Hematopoietic multipotent progenitor cell treated with erythropoietin and hydrocortisone succinate and interleukin-3 and kit ligand, for 4 days (in vitro differentiated cells): ENCODE measurements at regions not wholly inside any gene's neighbourhood (a gene's known extent, or its start where the extent isn't known, plus 50 kb on each side); places are given as distances from the start of the nearest gene placed in this dataset.
A peak's percentile ranks its signal among the peaks of the same experiment; 100 is the strongest.

ENCODE experiments used
- DNase-seq: peaks from one replicate; pipeline ENCODE4 v3.0.0-alpha.2; 2015

DNA sequence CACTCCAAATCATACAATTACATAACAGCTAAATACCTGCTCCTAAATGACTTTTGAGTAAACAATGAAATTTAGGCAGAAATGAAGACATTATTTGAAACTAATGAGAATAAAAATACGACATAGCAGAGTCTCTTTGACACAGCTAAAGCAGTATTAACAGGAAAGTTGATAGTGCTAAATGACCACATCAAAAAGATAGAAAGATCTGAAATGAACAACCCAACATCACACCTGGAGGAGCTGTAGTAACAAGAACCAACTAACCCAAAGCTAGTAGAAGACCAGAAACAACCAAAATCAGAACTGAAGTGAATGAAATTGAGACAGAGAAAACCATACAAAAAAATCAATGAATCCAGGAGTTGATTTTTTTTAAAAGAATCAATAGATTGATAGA lies 257.8 kb downstream of the ARAP2 start:
- DNase-seq, result no peak

DNA sequence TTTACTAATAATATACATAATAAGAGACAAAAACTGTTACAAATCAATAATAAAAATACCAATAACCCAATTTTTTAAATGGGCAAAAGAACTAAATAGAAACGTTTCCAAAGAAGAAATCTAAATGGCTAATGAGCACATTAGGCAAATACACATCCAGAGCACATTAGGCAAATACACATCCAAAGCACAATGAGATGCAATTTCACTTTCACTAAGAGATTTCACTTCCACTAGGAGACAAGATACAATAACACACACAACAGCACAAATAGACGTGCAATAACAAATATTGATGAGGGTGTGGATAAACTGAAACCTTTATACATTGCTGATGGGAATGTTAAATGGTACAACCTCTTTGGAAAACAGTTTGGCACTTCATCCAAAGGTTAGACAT lies 250.7 kb downstream of the ARAP2 start:
- no peak for DNase-seq

DNA sequence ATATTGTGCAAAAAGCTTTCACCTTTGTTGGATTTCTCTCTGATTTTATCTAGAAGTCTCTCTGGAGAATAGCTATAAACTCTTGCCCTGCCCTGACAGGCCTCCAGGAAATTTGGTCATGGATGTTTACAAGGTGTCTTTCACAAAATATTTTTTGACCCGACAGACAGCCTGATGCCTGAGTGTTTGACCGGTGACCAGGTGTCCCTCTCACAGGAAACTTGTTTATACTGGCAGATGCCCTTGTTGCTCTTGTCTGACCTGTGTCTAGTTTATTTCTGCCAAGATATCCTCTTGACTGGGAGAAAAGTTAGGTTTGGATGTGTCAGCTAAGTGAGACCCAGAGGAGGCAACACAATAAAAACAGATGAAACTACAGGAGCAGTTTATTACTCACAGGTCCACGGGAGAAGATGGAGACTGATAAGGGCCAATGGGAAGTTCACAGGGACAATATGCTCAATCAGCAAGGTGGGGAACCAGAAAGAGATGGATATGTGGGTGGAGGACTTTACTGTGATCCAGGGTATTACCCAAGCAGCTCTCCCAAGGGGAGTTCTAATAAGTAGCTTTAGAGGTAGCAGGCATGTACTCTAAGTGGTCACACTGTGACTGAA lies 243.3 kb downstream of the ARAP2 start:
- no peak for DNase-seq

DNA sequence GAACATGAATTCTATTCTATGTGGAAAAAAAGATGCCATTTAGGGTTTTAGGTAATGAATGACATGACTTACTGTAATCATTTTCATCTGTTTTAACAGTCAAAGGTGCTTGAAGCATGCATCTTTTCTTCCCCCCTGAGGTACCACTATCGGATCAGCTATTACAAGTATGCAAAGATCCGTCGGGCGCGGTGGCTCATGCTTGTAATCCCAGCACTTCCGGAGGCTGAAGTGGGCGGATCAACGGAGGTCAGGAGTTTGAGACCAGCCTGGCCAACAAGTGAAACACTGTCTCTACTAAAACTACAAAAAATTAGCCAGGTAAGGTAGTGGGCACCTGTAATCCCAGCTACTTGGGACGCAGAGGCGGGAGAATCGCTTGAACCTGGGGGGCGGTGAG lies 241.3 kb downstream of the ARAP2 start:
- DNase-seq, result no peak

DNA sequence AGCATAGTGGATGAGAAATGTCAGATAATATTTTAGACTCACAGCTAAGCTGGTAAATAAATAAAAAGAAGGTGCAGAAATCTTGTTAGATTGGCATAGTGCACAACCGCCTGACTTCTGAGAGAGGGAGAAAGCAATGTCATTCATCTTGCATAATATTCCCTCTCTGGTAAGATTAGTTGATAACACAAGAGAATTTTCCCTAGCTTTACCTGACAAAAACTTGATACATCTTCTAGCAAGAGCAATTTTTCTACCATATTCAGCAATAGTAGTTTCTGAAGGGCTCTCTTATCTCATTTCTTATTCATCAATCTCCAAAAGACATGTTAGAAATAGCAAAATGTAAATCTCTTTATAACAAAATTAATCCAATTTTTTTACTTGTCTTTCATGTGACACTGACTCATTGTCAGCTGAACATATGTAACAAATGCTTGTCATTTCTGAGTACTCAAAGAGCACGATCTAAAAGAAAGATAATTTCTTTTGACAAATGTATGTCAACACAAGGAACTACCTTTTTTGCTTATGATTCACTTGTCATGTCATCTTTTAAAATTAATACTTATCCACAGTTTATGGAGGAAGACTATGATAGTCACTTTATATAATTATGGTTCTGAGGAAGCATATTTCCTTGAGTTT lies 240.0 kb downstream of the ARAP2 start:
- peak; percentile 2 for DNase-seq

DNA sequence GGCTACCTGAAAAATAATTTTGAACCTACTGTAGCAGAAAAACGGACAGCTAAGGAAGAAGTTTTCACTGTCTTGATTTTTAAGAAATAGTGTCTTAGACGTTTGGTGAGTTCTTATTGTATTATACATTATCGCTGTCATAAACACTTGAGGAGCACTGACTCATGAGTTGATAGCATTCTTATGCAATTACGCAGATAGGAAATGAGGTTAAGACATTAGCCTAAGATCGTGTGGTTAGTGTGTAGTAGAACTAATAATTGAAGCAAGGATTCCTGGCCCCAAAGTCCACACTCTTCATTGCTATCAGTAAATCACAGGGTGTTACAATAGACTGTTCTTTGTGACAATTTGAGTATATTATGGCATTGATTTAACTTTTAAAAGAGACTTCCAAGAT lies 238.1 kb downstream of the ARAP2 start:
- peak; percentile 1 for DNase-seq

DNA sequence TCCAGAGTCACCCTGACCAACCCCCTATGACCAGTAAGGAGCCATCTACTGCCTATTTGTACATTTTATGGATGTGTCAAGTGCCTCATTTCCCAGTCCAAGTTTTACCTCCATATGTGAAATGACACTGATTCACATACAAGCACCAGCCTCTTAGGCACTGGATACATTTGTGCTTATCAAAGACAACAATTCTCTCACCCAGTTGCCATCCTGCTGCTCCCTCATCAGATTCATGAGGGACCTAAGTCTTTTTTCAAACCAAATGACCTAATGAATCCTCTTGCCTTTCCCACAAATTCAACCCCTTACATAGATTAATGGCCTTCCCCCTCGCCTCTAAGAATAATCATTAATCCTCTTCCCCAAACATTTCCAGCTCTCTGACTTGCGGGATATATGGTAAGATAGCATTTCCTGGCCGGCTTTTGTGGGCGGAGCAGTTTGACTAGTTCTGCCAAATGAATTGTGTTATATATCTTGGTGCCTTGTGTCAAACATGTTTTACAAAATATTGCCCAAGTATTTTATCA lies 233.9 kb downstream of the ARAP2 start:
- no peak for DNase-seq

DNA sequence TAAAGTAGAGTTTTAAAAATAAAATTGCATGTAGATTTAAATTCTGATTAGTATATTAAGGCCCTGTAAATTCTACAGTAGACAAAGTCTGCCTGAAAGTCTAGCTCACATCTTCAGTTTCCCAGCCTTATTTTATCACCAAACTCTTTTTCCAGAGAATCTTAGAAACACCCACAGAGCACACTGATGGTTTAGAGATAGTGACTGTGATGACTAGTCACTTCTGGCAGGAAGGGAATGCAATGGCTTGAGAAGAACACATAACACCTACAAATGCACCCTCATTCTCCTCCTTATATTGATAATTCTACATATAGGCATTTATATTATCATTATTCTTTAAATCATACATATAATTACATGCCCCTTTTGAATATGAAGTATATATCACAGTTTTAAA lies 232.9 kb downstream of the ARAP2 start:
- DNase-seq, result no peak

DNA sequence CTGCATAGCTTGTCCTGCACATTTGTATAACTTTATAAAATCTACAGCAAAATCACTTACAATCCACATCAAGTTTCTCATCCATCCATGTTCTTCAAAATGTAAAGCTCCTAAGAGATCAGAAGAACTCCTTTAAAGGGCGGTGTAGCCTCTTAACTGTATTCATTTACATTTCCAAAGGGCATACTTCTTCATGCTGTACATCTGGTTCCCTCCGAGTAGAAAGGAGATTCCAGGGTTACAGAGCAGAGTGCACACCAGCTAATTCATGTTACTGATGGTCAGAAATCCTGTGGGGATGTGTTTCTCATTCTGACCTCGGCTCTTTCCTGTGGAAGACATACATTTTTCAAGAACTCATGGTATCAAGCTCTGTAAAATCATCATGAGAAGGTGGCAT lies 231.8 kb downstream of the ARAP2 start:
- no peak for DNase-seq

DNA sequence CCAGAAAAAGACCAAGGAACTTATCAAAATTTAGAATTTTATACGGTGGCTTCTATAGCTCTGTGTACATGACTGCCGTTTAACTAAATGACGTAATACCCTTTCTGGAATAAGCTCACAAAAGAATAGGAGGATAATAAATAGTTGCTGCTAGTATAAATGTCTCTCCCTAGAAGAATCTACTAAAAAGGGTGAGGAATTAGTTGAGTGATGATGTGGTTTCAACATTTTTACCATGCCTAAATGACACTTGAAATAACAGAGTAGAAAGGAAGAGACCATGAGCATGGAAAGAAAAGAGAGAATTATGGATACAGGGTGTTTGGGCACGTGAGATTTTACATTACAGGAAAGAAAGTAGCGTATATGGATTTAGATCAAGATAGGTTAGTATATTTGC lies 231.1 kb downstream of the ARAP2 start:
- no peak for DNase-seq
